ENCODE measurements at regions not wholly inside any gene's neighbourhood (a gene's known extent, or its start where the extent isn't known, plus 50 kb on each side); places are given as distances from the start of the nearest gene placed in this dataset.

- no peak for TF ChIP-seq REST (IDR thresholded peaks at IDR 0.05)
- TF ChIP-seq, protein P1, sequence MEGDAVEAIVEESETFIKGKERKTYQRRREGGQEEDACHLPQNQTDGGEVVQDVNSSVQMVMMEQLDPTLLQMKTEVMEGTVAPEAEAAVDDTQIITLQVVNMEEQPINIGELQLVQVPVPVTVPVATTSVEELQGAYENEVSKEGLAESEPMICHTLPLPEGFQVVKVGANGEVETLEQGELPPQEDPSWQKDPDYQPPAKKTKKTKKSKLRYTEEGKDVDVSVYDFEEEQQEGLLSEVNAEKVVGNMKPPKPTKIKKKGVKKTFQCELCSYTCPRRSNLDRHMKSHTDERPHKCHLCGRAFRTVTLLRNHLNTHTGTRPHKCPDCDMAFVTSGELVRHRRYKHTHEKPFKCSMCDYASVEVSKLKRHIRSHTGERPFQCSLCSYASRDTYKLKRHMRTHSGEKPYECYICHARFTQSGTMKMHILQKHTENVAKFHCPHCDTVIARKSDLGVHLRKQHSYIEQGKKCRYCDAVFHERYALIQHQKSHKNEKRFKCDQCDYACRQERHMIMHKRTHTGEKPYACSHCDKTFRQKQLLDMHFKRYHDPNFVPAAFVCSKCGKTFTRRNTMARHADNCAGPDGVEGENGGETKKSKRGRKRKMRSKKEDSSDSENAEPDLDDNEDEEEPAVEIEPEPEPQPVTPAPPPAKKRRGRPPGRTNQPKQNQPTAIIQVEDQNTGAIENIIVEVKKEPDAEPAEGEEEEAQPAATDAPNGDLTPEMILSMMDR (IDR thresholded peaks at IDR 0.05; ENCODE audit: low read depth, low read length, missing input control), result no peak
- no peak for TF ChIP-seq MAX (IDR thresholded peaks at IDR 0.05)
- TF ChIP-seq JUND (IDR thresholded peaks at IDR 0.05), result no peak
- TF ChIP-seq GABPA (IDR thresholded peaks at IDR 0.05 in 1 of 2, conservative IDR thresholded peaks at IDR 0.05 in 1 of 2), result no peak
- TF ChIP-seq YY1 (IDR thresholded peaks at IDR 0.05), result no peak
- TF ChIP-seq RAD21 (IDR thresholded peaks at IDR 0.05), result no peak
- TF ChIP-seq TAF1 (conservative IDR thresholded peaks at IDR 0.05), result no peak
- TF ChIP-seq ATF3 (IDR thresholded peaks at IDR 0.05), result no peak
- TF ChIP-seq ZBTB33 (IDR thresholded peaks at IDR 0.05), result no peak
- TF ChIP-seq HNF4G (IDR thresholded peaks at IDR 0.05), result no peak
Observed at GRCh38 chr10:76743169-76743568, 894.4 kb downstream of the KCNMA1 start.
